ENCODE measurements at regions not wholly inside any gene's neighbourhood (a gene's known extent, or its start where the extent isn't known, plus 50 kb on each side); places are given as distances from the start of the nearest gene placed in this dataset.

DNA sequence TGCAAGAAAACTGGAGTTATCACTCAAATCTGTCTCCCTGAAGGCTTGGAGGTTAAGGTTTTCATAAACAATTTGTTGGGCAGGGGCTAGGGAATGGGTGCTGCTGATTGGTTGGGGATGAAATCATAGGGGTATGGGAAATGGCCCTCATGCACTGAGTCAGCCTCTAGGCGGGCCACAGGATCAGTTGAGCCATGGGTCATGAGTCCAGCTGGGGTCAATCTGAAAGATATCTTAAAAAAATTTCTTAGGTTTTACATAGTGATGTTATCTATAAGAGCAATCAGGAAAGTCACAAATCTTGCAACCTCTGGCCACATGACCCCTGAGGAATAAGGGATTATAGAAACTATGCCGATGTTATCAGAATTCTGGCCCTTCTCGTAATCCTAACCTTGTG, 491.7 kb downstream of the ZIC1 start:
- no peaks in the 10 kb centered on the region for H3K27me3 ChIP-seq (replicated peaks in 1 of 7)
- no peaks in the 10 kb centered on the region for H3K4me1 ChIP-seq
- peaks cover 0 to 12% (median 0%) of the 10 kb centered on the region in 8 donors for H3K9me3 ChIP-seq
- TF ChIP-seq POLR2AphosphoS5 (IDR thresholded peaks at IDR 0.05), result no peak
- no peak overlapping the region for H3K27ac ChIP-seq
- 88 to 93% (median 88%) methylated on average over 3 of the region's 3 CpGs for WGBS, 5 donors
- no peaks in the 10 kb centered on the region for H3K36me3 ChIP-seq
- no peak for DNase-seq
- H3K4me3 ChIP-seq, result no peak overlapping the region
- intact Hi-C loops (cut with DNase I; ENCODE audit: low total_unique reads), result no loop called here

DNA sequence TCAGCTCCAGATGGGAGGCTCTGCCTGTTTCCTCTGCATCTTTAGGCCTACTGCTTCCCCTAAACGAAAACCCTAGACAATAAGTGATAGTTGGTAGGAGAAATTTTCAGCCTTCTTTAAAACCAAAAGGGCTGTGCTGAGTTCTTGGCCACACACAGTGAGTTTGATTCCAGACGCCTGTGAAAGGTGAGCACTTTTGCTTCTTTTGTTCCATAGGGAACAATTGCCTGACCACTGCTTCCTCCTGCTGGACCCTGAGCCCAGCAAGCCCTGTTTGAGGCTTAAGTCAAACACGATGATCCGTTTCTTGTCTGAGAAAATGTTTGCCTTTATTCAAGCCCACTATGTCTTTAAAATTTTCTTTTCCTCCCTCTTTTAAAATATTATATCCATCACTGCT, 493.9 kb downstream of the ZIC1 start:
- Histone ChIP-seq H3K36me3 (no peaks in the 10 kb centered on the region), H3K27ac (no peak overlapping the region), H3K27me3 (replicated peaks in 1 of 7) (no peaks in the 10 kb centered on the region), H3K4me3 (no peak overlapping the region), H3K4me1 (no peaks in the 10 kb centered on the region), H3K9me3 (peaks cover 0 to 12% (median 0%) of the 10 kb centered on the region in 8 donors)
- intact Hi-C loops (cut with DNase I; ENCODE audit: low total_unique reads), result no loop called here
- 37 to 60% (median 57%) methylated on average over 4 of the region's 4 CpGs for WGBS, 5 donors
- TF ChIP-seq, protein P1, sequence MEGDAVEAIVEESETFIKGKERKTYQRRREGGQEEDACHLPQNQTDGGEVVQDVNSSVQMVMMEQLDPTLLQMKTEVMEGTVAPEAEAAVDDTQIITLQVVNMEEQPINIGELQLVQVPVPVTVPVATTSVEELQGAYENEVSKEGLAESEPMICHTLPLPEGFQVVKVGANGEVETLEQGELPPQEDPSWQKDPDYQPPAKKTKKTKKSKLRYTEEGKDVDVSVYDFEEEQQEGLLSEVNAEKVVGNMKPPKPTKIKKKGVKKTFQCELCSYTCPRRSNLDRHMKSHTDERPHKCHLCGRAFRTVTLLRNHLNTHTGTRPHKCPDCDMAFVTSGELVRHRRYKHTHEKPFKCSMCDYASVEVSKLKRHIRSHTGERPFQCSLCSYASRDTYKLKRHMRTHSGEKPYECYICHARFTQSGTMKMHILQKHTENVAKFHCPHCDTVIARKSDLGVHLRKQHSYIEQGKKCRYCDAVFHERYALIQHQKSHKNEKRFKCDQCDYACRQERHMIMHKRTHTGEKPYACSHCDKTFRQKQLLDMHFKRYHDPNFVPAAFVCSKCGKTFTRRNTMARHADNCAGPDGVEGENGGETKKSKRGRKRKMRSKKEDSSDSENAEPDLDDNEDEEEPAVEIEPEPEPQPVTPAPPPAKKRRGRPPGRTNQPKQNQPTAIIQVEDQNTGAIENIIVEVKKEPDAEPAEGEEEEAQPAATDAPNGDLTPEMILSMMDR (IDR thresholded peaks at IDR 0.05 in 8 of 11, conservative IDR thresholded peaks at IDR 0.05 in 3 of 11), result no peak
- TF ChIP-seq POLR2A (IDR thresholded peaks at IDR 0.05), result no peak
- TF ChIP-seq POLR2AphosphoS5 (IDR thresholded peaks at IDR 0.05), result no peak
- DNase-seq, result no peak

- DNase-seq, result no peak
- Histone ChIP-seq H3K4me1 (no peaks in the 10 kb centered on the region), H3K9me3 (peaks cover 0 to 12% (median 0%) of the 10 kb centered on the region in 8 donors), H3K4me3 (no peak overlapping the region), H3K27ac (no peak overlapping the region), H3K27me3 (replicated peaks in 1 of 7) (no peaks in the 10 kb centered on the region), H3K36me3 (no peaks in the 10 kb centered on the region)
- TF ChIP-seq POLR2AphosphoS5 (IDR thresholded peaks at IDR 0.05), result no peak
- WGBS, 5 donors, result 54 to 82% (median 69%) methylated on average over 2 to 3 of the region's 3 CpGs
- intact Hi-C loops (cut with DNase I; ENCODE audit: low total_unique reads), result no loop called here
These were observed 495.3 kb downstream of the ZIC1 start for GRCh38 chr3:147904421-147904820.

- Histone ChIP-seq H3K27me3 (replicated peaks in 1 of 7) (no peaks in the 10 kb centered on the region), H3K9me3 (peaks cover 0 to 5% (median 4%) of the 10 kb centered on the region in 8 donors), H3K4me3 (no peak overlapping the region), H3K27ac (no peak overlapping the region), H3K4me1 (no peaks in the 10 kb centered on the region), H3K36me3 (no peaks in the 10 kb centered on the region)
- no peak for DNase-seq
- intact Hi-C loops (cut with DNase I; ENCODE audit: low total_unique reads), result no loop called here
- 60 to 65% (median 63%) methylated on average over 2 of the region's 2 CpGs for WGBS, 5 donors
- no peak for TF ChIP-seq POLR2AphosphoS5 (IDR thresholded peaks at IDR 0.05)
- TF ChIP-seq POLR2A (IDR thresholded peaks at IDR 0.05), result no peak
- TF ChIP-seq, protein P1 (IDR thresholded peaks at IDR 0.05 in 8 of 11, conservative IDR thresholded peaks at IDR 0.05 in 3 of 11), result no peak
These were observed 497.1 kb downstream of the ZIC1 start for GRCh38 chr3:147906285-147906684.

DNA sequence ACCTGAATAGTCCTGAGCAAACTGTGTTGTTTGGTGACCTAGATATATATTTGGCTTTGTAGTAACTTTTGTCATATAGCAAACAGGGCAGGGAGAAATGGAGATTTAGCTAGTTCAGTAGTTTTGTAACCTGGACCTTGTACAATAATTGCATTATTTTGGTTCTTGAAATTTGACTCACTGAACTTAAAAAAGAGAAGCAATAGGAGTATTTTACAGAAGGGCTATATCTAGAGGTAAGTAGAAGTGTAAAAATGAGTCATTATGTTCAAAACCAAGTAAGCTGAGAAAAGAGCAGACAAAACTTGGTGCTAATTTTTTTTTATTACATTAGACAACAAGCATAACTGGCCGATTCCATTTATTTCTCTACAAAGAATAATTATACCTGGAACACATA, 505.4 kb downstream of the ZIC1 start:
- no peaks in the 10 kb centered on the region for H3K36me3 ChIP-seq
- no peak overlapping the region for H3K27ac ChIP-seq
- 88 to 98% (median 89%) methylated on average over 1 of the region's 1 CpG for WGBS, 5 donors
- no peaks in the 10 kb centered on the region for H3K27me3 ChIP-seq (replicated peaks in 1 of 7)
- no peak overlapping the region for H3K4me3 ChIP-seq
- H3K9me3 ChIP-seq, result peaks cover 0 to 11% (median 8%) of the 10 kb centered on the region in 8 donors
- H3K4me1 ChIP-seq, result no peaks in the 10 kb centered on the region
- intact Hi-C loops (cut with DNase I; ENCODE audit: low total_unique reads), result no loop called here
- DNase-seq, result no peak
- TF ChIP-seq POLR2A (IDR thresholded peaks at IDR 0.05) (no peak), POLR2AphosphoS5 (IDR thresholded peaks at IDR 0.05) (no peak)
- TF ChIP-seq, protein P1 (IDR thresholded peaks at IDR 0.05 in 8 of 11, conservative IDR thresholded peaks at IDR 0.05 in 3 of 11), result no peak
